ENCODE measurements at regions not wholly inside any gene's neighbourhood (a gene's known extent, or its start where the extent isn't known, plus 50 kb on each side); places are given as distances from the start of the nearest gene placed in this dataset.
"Not testable (repeated sequence)": the region's sequence is repeated elsewhere in the genome, so short reads cannot be mapped to it uniquely, and the experiment has no call there.

DNA sequence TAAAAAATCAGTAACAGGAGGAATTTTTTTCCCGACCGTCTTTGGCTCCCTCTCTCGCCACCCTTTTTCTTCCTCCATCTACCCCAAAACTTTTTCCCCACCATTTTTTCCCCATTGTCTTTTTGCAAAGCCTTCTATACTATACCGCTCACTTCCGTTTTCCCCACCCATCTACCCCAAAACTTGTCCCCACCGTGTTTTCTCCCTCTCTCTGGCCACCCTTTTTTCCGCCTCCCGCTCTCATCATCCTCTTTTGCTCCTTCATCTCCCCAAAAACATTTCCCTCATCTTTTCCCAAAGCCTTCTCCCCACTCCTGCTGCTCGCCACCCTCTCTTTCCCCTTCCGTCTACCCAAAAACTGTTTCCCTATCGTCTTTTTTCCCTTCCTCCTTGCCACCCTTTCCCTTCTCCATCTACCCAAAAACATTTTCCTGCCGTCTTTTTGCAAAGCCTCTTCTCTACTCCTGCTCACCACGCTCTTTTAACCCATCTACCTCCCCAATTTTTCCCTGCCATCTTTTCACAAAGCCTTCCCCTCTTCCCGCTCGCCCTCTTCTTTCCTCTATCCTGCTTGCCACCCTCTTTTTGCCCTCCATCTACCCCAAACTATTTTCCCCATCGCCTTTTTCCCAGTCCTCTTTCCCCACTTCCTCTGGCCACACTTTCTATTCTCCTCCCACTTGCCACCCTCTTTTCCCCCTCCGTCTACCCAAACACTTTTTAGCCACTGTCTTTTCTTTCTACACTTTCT lies 109.4 kb upstream of the TPTE start:
- TF ChIP-seq, protein P1, sequence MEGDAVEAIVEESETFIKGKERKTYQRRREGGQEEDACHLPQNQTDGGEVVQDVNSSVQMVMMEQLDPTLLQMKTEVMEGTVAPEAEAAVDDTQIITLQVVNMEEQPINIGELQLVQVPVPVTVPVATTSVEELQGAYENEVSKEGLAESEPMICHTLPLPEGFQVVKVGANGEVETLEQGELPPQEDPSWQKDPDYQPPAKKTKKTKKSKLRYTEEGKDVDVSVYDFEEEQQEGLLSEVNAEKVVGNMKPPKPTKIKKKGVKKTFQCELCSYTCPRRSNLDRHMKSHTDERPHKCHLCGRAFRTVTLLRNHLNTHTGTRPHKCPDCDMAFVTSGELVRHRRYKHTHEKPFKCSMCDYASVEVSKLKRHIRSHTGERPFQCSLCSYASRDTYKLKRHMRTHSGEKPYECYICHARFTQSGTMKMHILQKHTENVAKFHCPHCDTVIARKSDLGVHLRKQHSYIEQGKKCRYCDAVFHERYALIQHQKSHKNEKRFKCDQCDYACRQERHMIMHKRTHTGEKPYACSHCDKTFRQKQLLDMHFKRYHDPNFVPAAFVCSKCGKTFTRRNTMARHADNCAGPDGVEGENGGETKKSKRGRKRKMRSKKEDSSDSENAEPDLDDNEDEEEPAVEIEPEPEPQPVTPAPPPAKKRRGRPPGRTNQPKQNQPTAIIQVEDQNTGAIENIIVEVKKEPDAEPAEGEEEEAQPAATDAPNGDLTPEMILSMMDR (IDR thresholded peaks at IDR 0.05), result not testable (repeated sequence)
- not testable (repeated sequence) for TF ChIP-seq EP300, POLR2A, POLR2AphosphoS5 (IDR thresholded peaks at IDR 0.05)

Measured in sigmoid colon (tissue), 4 donors.